Esophagus squamous epithelium (tissue), 5 donors: ENCODE measurements at regions not wholly inside any gene's neighbourhood (a gene's known extent, or its start where the extent isn't known, plus 50 kb on each side); places are given as distances from the start of the nearest gene placed in this dataset.

Experiments
- DNase-seq: peaks from one replicate; lab custom pipeline; 2025; lab: John Stamatoyannopoulos, UW
- H3K27ac ChIP-seq, 4 donors: fragments of 200-600 bp; sonication (generic); one replicate each; pipeline ENCODE4 v1.5.1; 2016 to 2019; ENCODE audit warnings: mild to moderate bottlenecking in 1 of 4
- H3K27me3 ChIP-seq, 4 donors: fragments of 200-600 bp; sonication (generic); 1 replicate in 3 of 4; 2 replicates in 1 of 4; pipeline versions ENCODE4 v1.5.1 to v1.6.0; 2017 to 2021; ENCODE audit warnings: antibody characterized with exemption in 1 of 4
- H3K36me3 ChIP-seq, 3 donors: fragments of 200-600 bp; sonication (generic); one replicate each; pipeline ENCODE4 v1.5.1; 2016 to 2019
- H3K4me1 ChIP-seq, 3 donors: fragments of 200-600 bp; sonication (generic); one replicate each; pipeline ENCODE4 v1.5.1; 2017 to 2019
- H3K4me3 ChIP-seq, 4 donors: fragments of 200-600 bp; sonication (generic); 1 replicate in 3 of 4; 2 replicates in 1 of 4; pipeline ENCODE4 v1.5.1; 2016 to 2019; ENCODE audit warnings: mild to moderate bottlenecking in 2 of 4, moderate library complexity in 1 of 4
- H3K9me3 ChIP-seq, 3 donors: fragments of 200-600 bp; sonication (generic); one replicate each; pipeline ENCODE4 v1.5.1; 2016 to 2019
- CTCF ChIP-seq, 6 experiments: fragments of 450-650 bp in 4 of 6; fragments of 200-600 bp in 2 of 6; sonication (generic) in 2 of 6; IDR thresholded peaks; one replicate each; pipeline ENCODE4 v1.5.1; 2016 to 2019; ENCODE audit warnings: antibody characterized with exemption in 6 of 6, mild to moderate bottlenecking in 4 of 6, moderate library complexity in 4 of 6
- POLR2A ChIP-seq, 4 donors: fragments of 450-650 bp; IDR thresholded peaks; one replicate each; pipeline ENCODE4 v1.6.1; 2017; ENCODE audit warnings: antibody characterized with exemption in 4 of 4, mild to moderate bottlenecking in 4 of 4, moderate library complexity in 3 of 4
- WGBS, 2 donors: methylation state at CpG; one replicate each; pipeline ENCODE4 v1.1.5; 2018; 5-methylcytosine and 5-hydroxymethylcytosine counted together
- intact Hi-C: fragments of 100-400 bp; cut with DNase I; formaldehyde crosslinking; loops from one replicate; pipeline ENCODE4 v1.15.0; 2022
- donor health status: DM: yes; HTN: yes; CAD: no.

DNA sequence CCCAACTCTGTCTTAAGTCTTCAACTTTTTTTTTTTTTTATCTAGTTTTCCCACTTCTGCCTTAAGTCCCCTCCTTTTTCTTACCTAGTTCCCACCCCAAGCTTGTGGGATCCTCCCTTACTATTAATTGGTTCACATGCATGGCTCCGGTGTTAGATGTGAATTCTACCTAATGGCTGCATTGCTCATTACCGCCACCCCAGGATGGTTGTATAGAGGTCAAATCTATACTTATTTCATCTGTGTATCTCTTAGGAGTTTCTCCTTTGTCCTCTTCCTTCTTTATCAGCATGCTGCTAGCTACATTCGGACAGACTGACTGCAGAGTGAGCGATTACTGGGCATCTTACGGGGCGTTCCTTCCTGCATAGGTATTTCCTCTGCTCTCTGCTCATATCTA is 605.7 kb upstream of the GRM7 start:
- Histone ChIP-seq H3K9me3 (no peaks in the 10 kb centered on the region), H3K27me3 (no peaks in the 10 kb centered on the region), H3K4me3 (no peak overlapping the region), H3K36me3 (no peaks in the 10 kb centered on the region), H3K27ac (no peak overlapping the region), H3K4me1 (no peaks in the 10 kb centered on the region)
- WGBS, 2 donors = 95 to 97% methylated on average over 5 to 6 of the region's 6 CpGs
- intact Hi-C loops = no loop called here
- TF ChIP-seq CTCF (IDR thresholded peaks at IDR 0.05) = no peak
- no peak for TF ChIP-seq POLR2A (IDR thresholded peaks at IDR 0.05)
- DNase-seq = no peak

- no peak overlapping the region for H3K4me3 ChIP-seq
- TF ChIP-seq POLR2A (IDR thresholded peaks at IDR 0.05) (no peak), CTCF (IDR thresholded peaks at IDR 0.05) (no peak)
- no peak overlapping the region for H3K27ac ChIP-seq
- DNase-seq = no peak
- no peaks in the 10 kb centered on the region for H3K27me3 ChIP-seq
- H3K4me1 ChIP-seq = no peaks in the 10 kb centered on the region
- no peaks in the 10 kb centered on the region for H3K9me3 ChIP-seq
- intact Hi-C loops = no loop called here
- WGBS, 2 donors = 71 to 72% methylated on average over 5 of the region's 5 CpGs
- no peaks in the 10 kb centered on the region for H3K36me3 ChIP-seq
These were observed 600.2 kb upstream of the GRM7 start for GRCh38 chr3:6260551-6261191.

GRCh38 chr3:6262010-6262409 is 598.9 kb upstream of the GRM7 start:
- H3K4me3 ChIP-seq = no peak overlapping the region
- intact Hi-C loops = no loop called here
- DNase-seq = no peak
- 39 to 50% methylated on average over 2 of the region's 2 CpGs for WGBS, 2 donors
- H3K4me1 ChIP-seq = no peaks in the 10 kb centered on the region
- H3K9me3 ChIP-seq = no peaks in the 10 kb centered on the region
- H3K27me3 ChIP-seq = no peaks in the 10 kb centered on the region
- no peak for TF ChIP-seq CTCF (IDR thresholded peaks at IDR 0.05)
- no peak overlapping the region for H3K27ac ChIP-seq
- H3K36me3 ChIP-seq = no peaks in the 10 kb centered on the region

DNA sequence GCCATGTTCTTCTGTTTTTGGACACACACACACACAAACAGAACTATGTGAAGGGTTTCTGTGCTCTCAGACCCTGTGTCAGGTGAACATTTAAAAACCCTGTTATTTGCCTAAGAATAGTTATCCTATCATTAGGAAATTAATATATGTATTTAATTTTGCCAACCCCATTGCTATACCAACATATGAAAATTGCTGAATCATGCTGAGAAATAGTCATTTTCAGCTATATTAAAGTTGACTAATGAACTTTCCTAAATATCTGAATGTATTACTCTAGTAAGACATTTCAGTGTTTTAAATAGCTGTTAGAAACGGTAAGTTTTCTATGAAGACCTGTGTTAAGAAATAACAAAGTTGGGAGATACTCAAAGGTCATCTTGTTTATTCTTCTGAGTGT is 596.9 kb upstream of the GRM7 start:
- intact Hi-C loops = no loop called here
- DNase-seq = no peak
- Histone ChIP-seq H3K27me3 (no peaks in the 10 kb centered on the region), H3K27ac (no peak overlapping the region), H3K4me3 (no peak overlapping the region), H3K9me3 (no peaks in the 10 kb centered on the region), H3K4me1 (no peaks in the 10 kb centered on the region), H3K36me3 (no peaks in the 10 kb centered on the region)
- TF ChIP-seq CTCF (IDR thresholded peaks at IDR 0.05) = no peak
- TF ChIP-seq POLR2A (IDR thresholded peaks at IDR 0.05) = no peak
- 64 to 68% methylated on average over 1 of the region's 1 CpG for WGBS, 2 donors

- no peak for DNase-seq
- H3K9me3 ChIP-seq = no peaks in the 10 kb centered on the region
- H3K27ac ChIP-seq = no peak overlapping the region
- intact Hi-C loops = no loop called here
- H3K36me3 ChIP-seq = no peaks in the 10 kb centered on the region
- H3K4me3 ChIP-seq = no peak overlapping the region
- TF ChIP-seq POLR2A (IDR thresholded peaks at IDR 0.05) = no peak
- TF ChIP-seq CTCF (IDR thresholded peaks at IDR 0.05) = no peak
- no peaks in the 10 kb centered on the region for H3K27me3 ChIP-seq
- WGBS, 2 donors = 35 to 60% methylated on average over 1 of the region's 1 CpG
- no peaks in the 10 kb centered on the region for H3K4me1 ChIP-seq
These were observed 596.0 kb upstream of the GRM7 start for GRCh38 chr3:6264906-6265305.
